C4-2B (cell line): ENCODE measurements at regions not wholly inside any gene's neighbourhood (a gene's known extent, or its start where the extent isn't known, plus 50 kb on each side); places are given as distances from the start of the nearest gene placed in this dataset.

ENCODE experiments used
- H3K27ac ChIP-seq: fragments of 450-650 bp; 2 replicates; pipeline ENCODE4 v1.5.1; 2017
- CTCF ChIP-seq: fragments of 450-650 bp; conservative IDR thresholded peaks from 2 replicates; pipeline ENCODE4 v1.5.1; 2017; ENCODE audit warnings: mild to moderate bottlenecking
- ZFX ChIP-seq: fragments of 450-650 bp; IDR thresholded peaks from 2 replicates; pipeline ENCODE4 v1.6.1; 2017

- no peak overlapping the region for H3K27ac ChIP-seq
- no peak for TF ChIP-seq CTCF
- no peak for TF ChIP-seq ZFX
Measured at GRCh38 chr5:125232779-125233230, 486.4 kb upstream of the ZNF608 start.

GRCh38 chr5:125233944-125234343, 487.5 kb upstream of the ZNF608 start:
- H3K27ac ChIP-seq = no peak overlapping the region
- TF ChIP-seq CTCF (no peak), ZFX (no peak)

- TF ChIP-seq CTCF = no peak
- TF ChIP-seq ZFX = no peak
Measured at GRCh38 chr5:125236007-125236406, 489.6 kb upstream of the ZNF608 start.

GRCh38 chr5:125236981-125237380, 490.5 kb upstream of the ZNF608 start:
- TF ChIP-seq CTCF = no peak
- no peak for TF ChIP-seq ZFX
- no peak overlapping the region for H3K27ac ChIP-seq

More at GRCh38 chr5:125236007-125236406, 489.6 kb upstream of the ZNF608 start:
- no peak overlapping the region for H3K27ac ChIP-seq

DNA sequence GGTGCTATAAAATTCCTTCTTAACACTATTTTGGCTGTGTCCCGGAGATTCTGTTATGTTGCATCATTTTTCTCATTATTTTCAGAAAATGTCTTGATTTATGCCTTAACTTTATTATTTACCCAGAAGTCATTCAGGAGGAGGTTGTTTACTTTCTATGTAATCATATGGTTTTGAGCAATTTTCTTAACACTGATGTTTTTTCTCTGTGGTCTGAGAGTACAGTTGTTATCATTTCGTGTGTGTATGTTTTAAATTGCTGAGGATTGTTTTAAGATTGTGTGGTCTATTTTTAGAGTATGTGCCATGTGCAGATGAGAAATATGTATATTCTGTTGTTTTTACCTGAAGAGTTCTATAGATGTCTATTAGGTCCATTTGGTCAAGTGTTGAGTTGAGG, 498.1 kb upstream of the ZNF608 start:
- no peak overlapping the region for H3K27ac ChIP-seq
- TF ChIP-seq ZFX (no peak), CTCF (no peak)

DNA sequence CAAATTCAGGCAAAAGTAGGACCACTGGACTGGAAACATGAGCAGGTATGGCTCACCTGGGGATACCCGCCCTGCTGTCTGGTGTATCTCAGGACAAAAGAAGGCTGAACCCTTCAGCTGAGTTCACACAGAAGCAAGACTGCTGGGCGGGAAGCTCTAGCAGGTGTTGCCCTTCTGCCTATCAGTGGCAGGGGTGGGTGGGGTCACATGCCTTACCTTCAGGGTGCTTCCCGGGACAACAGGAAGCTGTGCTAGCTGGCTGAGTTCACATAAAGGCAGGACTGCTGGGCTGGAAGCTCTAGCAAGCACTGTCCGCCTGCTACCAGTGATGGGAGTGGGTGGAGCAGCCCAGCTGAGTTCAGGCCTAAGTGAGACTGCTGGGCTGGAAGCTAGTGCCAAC, 498.8 kb upstream of the ZNF608 start:
- no peak for TF ChIP-seq CTCF
- TF ChIP-seq ZFX = no peak
- no peak overlapping the region for H3K27ac ChIP-seq

DNA sequence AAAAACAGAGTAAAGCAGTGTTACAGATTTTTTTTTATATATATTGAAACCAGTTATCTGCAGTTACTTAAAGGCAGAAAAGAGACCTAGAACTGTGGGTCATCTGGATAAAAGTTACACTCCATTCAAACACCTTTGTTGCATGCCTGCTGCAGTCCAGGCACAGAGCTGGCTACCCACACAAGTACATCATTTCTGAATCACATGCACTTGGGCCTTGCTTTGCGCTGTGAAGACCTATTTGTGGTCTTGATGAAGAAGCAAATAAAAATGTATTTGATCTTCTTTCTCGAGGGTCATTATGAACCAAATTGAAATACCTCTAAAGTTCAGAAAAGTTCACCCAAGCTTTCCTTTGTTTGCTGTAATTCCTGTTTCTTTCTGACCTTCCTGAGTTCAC, 503.0 kb upstream of the ZNF608 start:
- no peak overlapping the region for H3K27ac ChIP-seq
- no peak for TF ChIP-seq ZFX
- no peak for TF ChIP-seq CTCF
